Panc1 (cell line): ENCODE measurements at regions not wholly inside any gene's neighbourhood (a gene's known extent, or its start where the extent isn't known, plus 50 kb on each side); places are given as distances from the start of the nearest gene placed in this dataset.

Experiments used
- ATAC-seq: fragments of 200-7000 bp; cut with Tn5 transposase; 2 replicates; pipeline ENCODE4 v1.9.1; 2020; ENCODE audit warnings: mild to moderate bottlenecking, moderate library complexity
- BruUV-seq: library from RNA; stranded (reverse); fragments of 400-500 nt; replicated peaks from 2 replicates; lab custom pipeline; 2021; lab: Mats Ljungman, UMichigan
- CTCF ChIA-PET: fragments of 300-600 bp; sonication (Branson Sonifier 250); formaldehyde crosslinking; loops from one replicate; lab custom pipeline; 2022; ENCODE audit warnings: antibody characterized with exemption; lab: Charles Lee
- POLR2A ChIA-PET: fragments of 300-600 bp; sonication (Branson Sonifier 250); formaldehyde crosslinking; loops from one replicate; lab custom pipeline; 2022; ENCODE audit warnings: antibody characterized with exemption; lab: Charles Lee
- DNase-seq: peaks from one replicate; pipeline ENCODE4 v3.0.0-alpha.2; 2010; ENCODE audit warnings: low read depth, low spot score
- H3K27ac ChIP-seq: 2 replicates; pipeline ENCODE4 v1.5.1; 2011; ENCODE audit warnings: mild to moderate bottlenecking, low read length, inconsistent platforms
- H3K27me3 ChIP-seq: fragments of 200-500 bp; sonication (Bioruptor generic); 2 replicates; pipeline ENCODE4 v1.6.0; 2014; ENCODE audit warnings: low read length, inconsistent platforms; ENCODE audit not compliant: control insufficient read depth, insufficient read depth
- H3K36me3 ChIP-seq: fragments of 200-500 bp; sonication (Bioruptor generic); 2 replicates; pipeline ENCODE4 v1.5.1; 2014; ENCODE audit warnings: inconsistent platforms, mild to moderate bottlenecking, low read length, moderate library complexity; ENCODE audit not compliant: control insufficient read depth, insufficient read depth
- H3K4me1 ChIP-seq: 2 replicates; pipeline ENCODE4 v1.5.1; 2011; ENCODE audit warnings: inconsistent platforms, mild to moderate bottlenecking, low read length, moderate library complexity; ENCODE audit not compliant: control insufficient read depth, insufficient read depth
- H3K4me3 ChIP-seq, 2 experiments: 2 replicates each; pipeline ENCODE4 v1.5.1; 2011 to 2012; ENCODE audit warnings: low read depth in 2 of 2, low read length in 2 of 2, mild to moderate bottlenecking in 2 of 2, inconsistent platforms in 1 of 2, moderate library complexity in 1 of 2
- H3K9me3 ChIP-seq: fragments of 200-500 bp; sonication (Bioruptor generic); 2 replicates; pipeline ENCODE4 v1.5.1; 2014; ENCODE audit warnings: low read depth, mild to moderate bottlenecking, inconsistent platforms, low read length, moderate library complexity; ENCODE audit not compliant: control insufficient read depth, insufficient read depth
- POLR2AphosphoS5 ChIP-seq: IDR thresholded peaks from 2 replicates; pipeline ENCODE4 v1.6.1; 2012; ENCODE audit warnings: mild to moderate bottlenecking, low read depth, low read length, moderate library complexity
- SIN3A ChIP-seq: IDR thresholded peaks from 2 replicates; pipeline ENCODE4 v1.6.1; 2012; ENCODE audit warnings: low read depth, mild to moderate bottlenecking, low read length, moderate library complexity, borderline replicate concordance; ENCODE audit not compliant: insufficient read depth
- TCF7L2 ChIP-seq: IDR thresholded peaks from 2 replicates; pipeline ENCODE4 v1.6.1; 2011; ENCODE audit warnings: mild to moderate bottlenecking, low read depth, low read length, inconsistent platforms
- in situ Hi-C: cut with HindIII; loops from 2 replicates; pipeline ENCODE4 v1.10.0; 2016; ENCODE audit warnings: low sequenced_read_pairs, low pct_unique_long_range_greater_than_20kb
- intact Hi-C: fragments of 100-400 bp; cut with micrococcal nuclease; formaldehyde crosslinking; loops from one replicate; pipeline ENCODE4 v1.10.0; 2022; ENCODE audit not compliant: unreplicated experiment
- TF ChIP-seq, protein P1 (sequence below): fragments of 450-650 bp; IDR thresholded peaks from 2 replicates; pipeline ENCODE4 v1.5.1; 2017; ENCODE audit warnings: mild to moderate bottlenecking
- TF ChIP-seq, protein P2 (sequence below), 2 experiments: IDR thresholded peaks; 2 replicates each; pipeline ENCODE4 v1.6.1; 2011 to 2012; ENCODE audit warnings: low read depth in 2 of 2, control low read depth in 1 of 2, low read length in 1 of 2, mild to moderate bottlenecking in 1 of 2, moderate library complexity in 1 of 2; ENCODE audit not compliant: insufficient read depth in 1 of 2

GRCh38 chr7:132001146-132001545 lies 444.7 kb upstream of the PODXL start:
- Histone ChIP-seq H3K27ac (no peak overlapping the region), H3K36me3 (no peaks in the 10 kb centered on the region), H3K4me1 (no peaks in the 10 kb centered on the region), H3K4me3 (no peak overlapping the region), H3K9me3 (no peaks in the 10 kb centered on the region), H3K27me3 (no peaks in the 10 kb centered on the region; the same call in 1 of the 2 replicates)
- no peak for DNase-seq
- BruUV-seq = no TSS peak
- TF ChIP-seq SIN3A (no peak), POLR2AphosphoS5 (no peak), TCF7L2 (no peak)
- TF ChIP-seq, protein P1, sequence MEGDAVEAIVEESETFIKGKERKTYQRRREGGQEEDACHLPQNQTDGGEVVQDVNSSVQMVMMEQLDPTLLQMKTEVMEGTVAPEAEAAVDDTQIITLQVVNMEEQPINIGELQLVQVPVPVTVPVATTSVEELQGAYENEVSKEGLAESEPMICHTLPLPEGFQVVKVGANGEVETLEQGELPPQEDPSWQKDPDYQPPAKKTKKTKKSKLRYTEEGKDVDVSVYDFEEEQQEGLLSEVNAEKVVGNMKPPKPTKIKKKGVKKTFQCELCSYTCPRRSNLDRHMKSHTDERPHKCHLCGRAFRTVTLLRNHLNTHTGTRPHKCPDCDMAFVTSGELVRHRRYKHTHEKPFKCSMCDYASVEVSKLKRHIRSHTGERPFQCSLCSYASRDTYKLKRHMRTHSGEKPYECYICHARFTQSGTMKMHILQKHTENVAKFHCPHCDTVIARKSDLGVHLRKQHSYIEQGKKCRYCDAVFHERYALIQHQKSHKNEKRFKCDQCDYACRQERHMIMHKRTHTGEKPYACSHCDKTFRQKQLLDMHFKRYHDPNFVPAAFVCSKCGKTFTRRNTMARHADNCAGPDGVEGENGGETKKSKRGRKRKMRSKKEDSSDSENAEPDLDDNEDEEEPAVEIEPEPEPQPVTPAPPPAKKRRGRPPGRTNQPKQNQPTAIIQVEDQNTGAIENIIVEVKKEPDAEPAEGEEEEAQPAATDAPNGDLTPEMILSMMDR = no peak
- TF ChIP-seq, protein P2, sequence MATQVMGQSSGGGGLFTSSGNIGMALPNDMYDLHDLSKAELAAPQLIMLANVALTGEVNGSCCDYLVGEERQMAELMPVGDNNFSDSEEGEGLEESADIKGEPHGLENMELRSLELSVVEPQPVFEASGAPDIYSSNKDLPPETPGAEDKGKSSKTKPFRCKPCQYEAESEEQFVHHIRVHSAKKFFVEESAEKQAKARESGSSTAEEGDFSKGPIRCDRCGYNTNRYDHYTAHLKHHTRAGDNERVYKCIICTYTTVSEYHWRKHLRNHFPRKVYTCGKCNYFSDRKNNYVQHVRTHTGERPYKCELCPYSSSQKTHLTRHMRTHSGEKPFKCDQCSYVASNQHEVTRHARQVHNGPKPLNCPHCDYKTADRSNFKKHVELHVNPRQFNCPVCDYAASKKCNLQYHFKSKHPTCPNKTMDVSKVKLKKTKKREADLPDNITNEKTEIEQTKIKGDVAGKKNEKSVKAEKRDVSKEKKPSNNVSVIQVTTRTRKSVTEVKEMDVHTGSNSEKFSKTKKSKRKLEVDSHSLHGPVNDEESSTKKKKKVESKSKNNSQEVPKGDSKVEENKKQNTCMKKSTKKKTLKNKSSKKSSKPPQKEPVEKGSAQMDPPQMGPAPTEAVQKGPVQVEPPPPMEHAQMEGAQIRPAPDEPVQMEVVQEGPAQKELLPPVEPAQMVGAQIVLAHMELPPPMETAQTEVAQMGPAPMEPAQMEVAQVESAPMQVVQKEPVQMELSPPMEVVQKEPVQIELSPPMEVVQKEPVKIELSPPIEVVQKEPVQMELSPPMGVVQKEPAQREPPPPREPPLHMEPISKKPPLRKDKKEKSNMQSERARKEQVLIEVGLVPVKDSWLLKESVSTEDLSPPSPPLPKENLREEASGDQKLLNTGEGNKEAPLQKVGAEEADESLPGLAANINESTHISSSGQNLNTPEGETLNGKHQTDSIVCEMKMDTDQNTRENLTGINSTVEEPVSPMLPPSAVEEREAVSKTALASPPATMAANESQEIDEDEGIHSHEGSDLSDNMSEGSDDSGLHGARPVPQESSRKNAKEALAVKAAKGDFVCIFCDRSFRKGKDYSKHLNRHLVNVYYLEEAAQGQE (IDR thresholded peaks at IDR 0.05; ENCODE audit: insufficient read depth in 1 of 2, low read depth in 2 of 2, low read length in 1 of 2) = no peak
- CTCF ChIA-PET = no interaction called here
- in situ Hi-C loops = no loop called here
- POLR2A ChIA-PET = no interaction called here
- intact Hi-C loops = no loop called here
- ATAC-seq = no peak

DNA sequence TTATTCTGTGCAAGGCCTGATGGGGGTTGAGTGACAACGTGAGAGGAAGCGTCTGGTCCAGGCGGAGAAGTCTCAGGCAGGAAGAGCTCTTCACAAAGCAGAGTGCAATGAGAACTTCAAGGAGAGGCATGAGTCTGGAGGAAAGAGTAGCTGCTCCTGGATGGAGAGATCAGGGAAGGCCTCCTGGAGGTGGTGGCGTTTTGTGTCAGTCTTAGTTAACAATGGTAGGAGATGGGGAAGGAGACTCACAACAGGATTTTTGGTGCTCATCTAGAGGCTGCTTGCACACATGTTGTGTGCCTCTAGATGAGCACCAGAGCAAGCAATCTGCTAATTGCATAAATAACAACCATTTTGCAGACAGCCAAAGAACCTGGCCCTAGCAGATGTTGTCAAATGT lies 442.8 kb upstream of the PODXL start:
- Histone ChIP-seq H3K4me3 (no peak overlapping the region), H3K9me3 (no peaks in the 10 kb centered on the region), H3K4me1 (no peaks in the 10 kb centered on the region), H3K27me3 (no peaks in the 10 kb centered on the region), H3K36me3 (no peaks in the 10 kb centered on the region), H3K27ac (no peak overlapping the region)
- CTCF ChIA-PET = no interaction called here
- DNase-seq = no peak
- ATAC-seq = no peak
- BruUV-seq = no TSS peak
- POLR2A ChIA-PET = no interaction called here
- in situ Hi-C loops (no loop called here), intact Hi-C loops (no loop called here)
- TF ChIP-seq TCF7L2 (no peak), POLR2AphosphoS5 (no peak), SIN3A (no peak)
- TF ChIP-seq, protein P1 = no peak
- TF ChIP-seq, protein P2 (IDR thresholded peaks at IDR 0.05; ENCODE audit: insufficient read depth in 1 of 2, low read depth in 2 of 2, low read length in 1 of 2) = no peak
